GM19239 (cell line): ENCODE measurements at regions not wholly inside any gene's neighbourhood (a gene's known extent, or its start where the extent isn't known, plus 50 kb on each side); places are given as distances from the start of the nearest gene placed in this dataset.

ENCODE experiments used
- DNase-seq: peaks from one replicate; pipeline ENCODE4 v3.0.0; 2011; ENCODE audit warnings: low spot score; ENCODE audit not compliant: insufficient read length
- FAIRE-seq: peaks from 2 replicates; lab custom pipeline; 2011; peaks lifted over from hg19 to GRCh38; lab: Jason Lieb, UNC

GRCh38 chr2:15066138-15066537, 433.6 kb downstream of the LRATD1 start:
- no peak for FAIRE-seq
- DNase-seq: no peak

- FAIRE-seq (no peak), DNase-seq (no peak)
These were observed 436.6 kb downstream of the LRATD1 start for GRCh38 chr2:15069149-15069548.

GRCh38 chr2:15072836-15073235, 440.3 kb downstream of the LRATD1 start:
- DNase-seq (no peak), FAIRE-seq (no peak)

- no peak for DNase-seq
- FAIRE-seq: no peak
These were observed 441.1 kb downstream of the LRATD1 start for GRCh38 chr2:15073664-15074063.

GRCh38 chr2:15074319-15074718, 441.8 kb downstream of the LRATD1 start:
- DNase-seq (no peak), FAIRE-seq (no peak)

GRCh38 chr2:15074751-15075700, 442.5 kb downstream of the LRATD1 start:
- FAIRE-seq (no peak), DNase-seq (no peak)

- FAIRE-seq: no peak
- no peak for DNase-seq
These were observed 444.2 kb downstream of the LRATD1 start for GRCh38 chr2:15076668-15077067.

GRCh38 chr2:15081356-15081755, 448.8 kb downstream of the LRATD1 start:
- FAIRE-seq (no peak), DNase-seq (no peak)

GRCh38 chr2:15082105-15083058, 449.9 kb downstream of the LRATD1 start:
- DNase-seq: no peak
- FAIRE-seq: no peak

- no peak for FAIRE-seq
These were observed 452.4 kb downstream of the LRATD1 start for GRCh38 chr2:15084826-15085489.

GRCh38 chr2:15092181-15092580, 459.7 kb downstream of the LRATD1 start:
- no peak for FAIRE-seq
- no peak for DNase-seq

More at GRCh38 chr2:15084826-15085489, 452.4 kb downstream of the LRATD1 start:
- DNase-seq: no peak

- FAIRE-seq (no peak), DNase-seq (no peak)
These were observed 460.2 kb downstream of the LRATD1 start for GRCh38 chr2:15092691-15093090.

- DNase-seq (no peak), FAIRE-seq (no peak)
These were observed 461.6 kb downstream of the LRATD1 start for GRCh38 chr2:15094161-15094560.

GRCh38 chr2:15096873-15097272, 464.3 kb downstream of the NBAS start:
- no peak for FAIRE-seq
- DNase-seq: no peak

- FAIRE-seq: no peak
- DNase-seq: no peak
These were observed 454.0 kb downstream of the NBAS start for GRCh38 chr2:15107137-15107536.

- no peak for FAIRE-seq
- no peak for DNase-seq
These were observed 449.4 kb downstream of the NBAS start for GRCh38 chr2:15111718-15112117.

GRCh38 chr2:15112216-15112615, 448.9 kb downstream of the NBAS start:
- no peak for DNase-seq
- no peak for FAIRE-seq

- DNase-seq: no peak
- FAIRE-seq: no peak
These were observed 445.4 kb downstream of the NBAS start for GRCh38 chr2:15115776-15116175.

GRCh38 chr2:15116830-15117229, 444.3 kb downstream of the NBAS start:
- FAIRE-seq (no peak), DNase-seq (no peak)
